SU-DHL-6 (cell line): ENCODE measurements at regions not wholly inside any gene's neighbourhood (a gene's known extent, or its start where the extent isn't known, plus 50 kb on each side); places are given as distances from the start of the nearest gene placed in this dataset.

Source experiments
- H2AFZ ChIP-seq: fragments of 200-600 bp; sonication (generic); 2 replicates; pipeline ENCODE4 v1.6.1; 2014; ENCODE audit warnings: low read depth, mild to moderate bottlenecking, moderate library complexity, mixed read lengths, antibody characterized with exemption, low read length; ENCODE audit not compliant: severe bottlenecking
- H3F3A ChIP-seq: fragments of 200-600 bp; shearing (Covaris generic); 2 replicates; pipeline ENCODE4 v1.6.0; 2016; ENCODE audit warnings: antibody characterized with exemption, mild to moderate bottlenecking; ENCODE audit not compliant: insufficient read depth
- H3K27ac ChIP-seq: fragments of 200-600 bp; sonication (generic); 2 replicates; pipeline ENCODE4 v1.5.1; 2016; ENCODE audit warnings: low read depth, mild to moderate bottlenecking, low read length, moderate library complexity, mixed read lengths
- H3K27me3 ChIP-seq: fragments of 200-600 bp; sonication (generic), shearing (Covaris generic); 2 replicates; pipeline ENCODE4 v1.6.0; 2014; ENCODE audit warnings: mild to moderate bottlenecking, low read length
- H3K36me3 ChIP-seq: fragments of 200-600 bp; sonication (generic); 2 replicates; pipeline ENCODE4 v1.6.1; 2014; ENCODE audit warnings: mild to moderate bottlenecking, low read length, mixed read lengths
- H3K4me2 ChIP-seq: fragments of 300-600, 200-600 bp; shearing (Covaris generic), sonication (generic); 2 replicates; pipeline ENCODE4 v1.6.0; 2014; ENCODE audit warnings: low read length, low read depth, mild to moderate bottlenecking; ENCODE audit not compliant: poor library complexity, severe bottlenecking
- H3K4me3 ChIP-seq: fragments of 200-600 bp; sonication (generic); 2 replicates; pipeline ENCODE4 v1.5.1; 2014; ENCODE audit warnings: antibody characterized with exemption, low read length, mild to moderate bottlenecking, mixed read lengths; ENCODE audit not compliant: insufficient read depth, poor library complexity, severe bottlenecking
- H3K79me2 ChIP-seq: fragments of 200-600 bp; sonication (generic); 2 replicates; pipeline ENCODE4 v1.6.1; 2014; ENCODE audit warnings: mild to moderate bottlenecking, low read length, moderate library complexity; ENCODE audit not compliant: insufficient read depth
- H3K9ac ChIP-seq: fragments of 200-600 bp; sonication (generic); 2 replicates; pipeline ENCODE4 v1.7.0; 2014; ENCODE audit warnings: mild to moderate bottlenecking, low read length
- H3K9me2 ChIP-seq: fragments of 200-600 bp; sonication (generic); replicated peaks from 2 replicates; pipeline ENCODE4 v1.6.1; 2014; ENCODE audit warnings: low read length; ENCODE audit not compliant: insufficient read depth
- H3K9me3 ChIP-seq: fragments of 200-600 bp; sonication (generic); 2 replicates; pipeline ENCODE4 v1.6.1; 2014; ENCODE audit warnings: low read length, mixed read lengths; ENCODE audit not compliant: insufficient read depth
- H4K20me1 ChIP-seq: fragments of 200-600 bp; sonication (generic); 2 replicates; pipeline ENCODE4 v1.6.1; 2014; ENCODE audit warnings: low read depth, mild to moderate bottlenecking, antibody characterized with exemption, low read length, moderate library complexity, mixed read lengths
- CTCF ChIP-seq: fragments of 200-600 bp; sonication (generic); IDR thresholded peaks from one replicate; pipeline ENCODE4 v1.5.1; 2017; ENCODE audit warnings: antibody characterized with exemption, mild to moderate bottlenecking, low read length, moderate library complexity; ENCODE audit not compliant: insufficient read depth, poor library complexity, severe bottlenecking
- EZH2phosphoT487 ChIP-seq: fragments of 200-600 bp; sonication (generic), shearing (Covaris generic); conservative IDR thresholded peaks from 2 replicates; pipeline ENCODE4 v1.6.1; 2018; ENCODE audit warnings: mild to moderate bottlenecking, antibody characterized with exemption, low read length, moderate library complexity, mixed read lengths

GRCh38 chr16:63577891-63578290, 1541.7 kb upstream of the CDH8 start:
- Histone ChIP-seq H3K27ac (no peak overlapping the region), H3K27me3 (no peaks in the 10 kb centered on the region), H3K79me2 (no peaks in the 10 kb centered on the region), H3K36me3 (no peaks in the 10 kb centered on the region), H3K9me2 (no peaks in the 10 kb centered on the region), H4K20me1 (no peaks in the 10 kb centered on the region), H2AFZ (no peak overlapping the region), H3K4me2 (no peak overlapping the region), H3K9ac (no peak overlapping the region), H3K4me3 (no peak overlapping the region), H3K9me3 (no peaks in the 10 kb centered on the region), H3F3A (no peaks in the 10 kb centered on the region)
- no peak for TF ChIP-seq CTCF
- no peak for TF ChIP-seq EZH2phosphoT487

GRCh38 chr16:63575041-63575440, 1538.8 kb upstream of the CDH8 start:
- Histone ChIP-seq H3K9me2 (no peaks in the 10 kb centered on the region), H3K27ac (no peak overlapping the region), H3K27me3 (no peaks in the 10 kb centered on the region), H4K20me1 (no peaks in the 10 kb centered on the region), H3K4me2 (no peak overlapping the region), H3K4me3 (no peak overlapping the region), H2AFZ (no peak overlapping the region), H3F3A (no peaks in the 10 kb centered on the region), H3K36me3 (no peaks in the 10 kb centered on the region), H3K9ac (no peak overlapping the region), H3K9me3 (no peaks in the 10 kb centered on the region), H3K79me2 (no peaks in the 10 kb centered on the region)
- TF ChIP-seq CTCF: no peak
- TF ChIP-seq EZH2phosphoT487: no peak

GRCh38 chr16:63568164-63568563, 1531.9 kb upstream of the CDH8 start:
- Histone ChIP-seq H3K27ac (no peak overlapping the region), H3K36me3 (no peaks in the 10 kb centered on the region), H3F3A (no peaks in the 10 kb centered on the region), H3K9ac (no peak overlapping the region), H3K4me2 (no peak overlapping the region), H3K9me2 (no peaks in the 10 kb centered on the region; the same call in 1 of the 2 replicates), H3K9me3 (no peaks in the 10 kb centered on the region), H3K79me2 (no peaks in the 10 kb centered on the region), H2AFZ (no peak overlapping the region), H3K27me3 (no peaks in the 10 kb centered on the region), H4K20me1 (no peaks in the 10 kb centered on the region), H3K4me3 (no peak overlapping the region)
- TF ChIP-seq EZH2phosphoT487: no peak
- TF ChIP-seq CTCF: no peak
